ENCODE measurements at regions not wholly inside any gene's neighbourhood (a gene's known extent, or its start where the extent isn't known, plus 50 kb on each side); places are given as distances from the start of the nearest gene placed in this dataset.

- Histone ChIP-seq H4K20me1 (ENCODE audit: insufficient read depth, low read length) (no peaks in the 10 kb centered on the region), H3K36me3 (ENCODE audit: insufficient read depth, low read length) (no peaks in the 10 kb centered on the region), H3K4me2 (ENCODE audit: low read length) (no peak overlapping the region), H3K9me2 (ENCODE audit: insufficient read depth, low read length) (no peaks in the 10 kb centered on the region), H3K79me2 (ENCODE audit: insufficient read depth, low read depth, low read length) (no peaks in the 10 kb centered on the region), H2AFZ (ENCODE audit: low read length) (no peak overlapping the region), H3K4me1 (ENCODE audit: insufficient read depth, low read length, poor library complexity, severe bottlenecking) (no peaks in the 10 kb centered on the region), H3K27ac (ENCODE audit: low read depth, low read length, poor library complexity, severe bottlenecking) (no peak overlapping the region), H3K4me3 (ENCODE audit: low read depth, low read length, poor library complexity, severe bottlenecking) (no peak overlapping the region), H3K9me3 (ENCODE audit: low read length) (no peaks in the 10 kb centered on the region)
- ChIA-PET POLR2A (interaction anchor here (1.5 to 1.6 kb wide), 2 partner anchors 10 to 16 kb away, joined by 3 to 5 read pairs; no protein-coding TSS in a partner anchor), CTCF (ENCODE audit: unreplicated experiment) (no interaction called here)
- intact Hi-C loops (cut with micrococcal nuclease; ENCODE audit: unreplicated experiment), result no loop called here
- TF ChIP-seq EZH2phosphoT487 (IDR thresholded peaks at IDR 0.05; ENCODE audit: borderline replicate concordance, low read depth, low read length) (no peak), CTCF (conservative IDR thresholded peaks at IDR 0.05; ENCODE audit: low read length) (no peak)
- BruUV-seq (replicated peaks), result no TSS peak
- DNase-seq (ENCODE audit: low spot score), result no peak
Observed at GRCh38 chr15:62874064-62874463, 168.5 kb upstream of the TPM1 start.

- Histone ChIP-seq H3K9me3 (ENCODE audit: low read length) (no peaks in the 10 kb centered on the region), H4K20me1 (ENCODE audit: insufficient read depth, low read length) (no peaks in the 10 kb centered on the region), H3K9me2 (ENCODE audit: insufficient read depth, low read length) (no peaks in the 10 kb centered on the region), H2AFZ (ENCODE audit: low read length) (no peak overlapping the region), H3K79me2 (ENCODE audit: insufficient read depth, low read depth, low read length) (no peaks in the 10 kb centered on the region), H3K4me2 (ENCODE audit: low read length) (no peak overlapping the region), H3K36me3 (ENCODE audit: insufficient read depth, low read length) (no peaks in the 10 kb centered on the region), H3K4me3 (ENCODE audit: low read depth, low read length, poor library complexity, severe bottlenecking) (no peak overlapping the region), H3K4me1 (ENCODE audit: insufficient read depth, low read length, poor library complexity, severe bottlenecking) (no peaks in the 10 kb centered on the region), H3K27ac (ENCODE audit: low read depth, low read length, poor library complexity, severe bottlenecking) (no peak overlapping the region)
- intact Hi-C loops (cut with micrococcal nuclease; ENCODE audit: unreplicated experiment), result no loop called here
- no TSS peak for BruUV-seq (replicated peaks)
- ChIA-PET POLR2A (interaction anchor here (0.6 to 1.6 kb wide), 3 partner anchors 9 to 700 kb away, joined by 3 to 5 read pairs (median 4); no protein-coding TSS in a partner anchor), CTCF (ENCODE audit: unreplicated experiment) (no interaction called here)
- no peak for DNase-seq (ENCODE audit: low spot score)
- TF ChIP-seq CTCF (conservative IDR thresholded peaks at IDR 0.05; ENCODE audit: low read length) (no peak), EZH2phosphoT487 (IDR thresholded peaks at IDR 0.05; ENCODE audit: borderline replicate concordance, low read depth, low read length) (no peak)
Observed at GRCh38 chr15:62874959-62875625, 167.5 kb upstream of the TPM1 start.

GRCh38 chr15:62875626-62876021, 166.9 kb upstream of the TPM1 start:
- intact Hi-C loops (cut with micrococcal nuclease; ENCODE audit: unreplicated experiment), result no loop called here
- no peak for DNase-seq (ENCODE audit: low spot score)
- no peaks in the 10 kb centered on the region for H3K9me3 ChIP-seq (ENCODE audit: low read length)
- CTCF ChIA-PET (ENCODE audit: unreplicated experiment), result no interaction called here
- TF ChIP-seq EZH2phosphoT487 (IDR thresholded peaks at IDR 0.05; ENCODE audit: borderline replicate concordance, low read depth, low read length) (no peak), CTCF (conservative IDR thresholded peaks at IDR 0.05; ENCODE audit: low read length) (no peak)
- no peaks in the 10 kb centered on the region for H3K9me2 ChIP-seq (ENCODE audit: insufficient read depth, low read length)
- no peaks in the 10 kb centered on the region for H3K4me1 ChIP-seq (ENCODE audit: insufficient read depth, low read length, poor library complexity, severe bottlenecking)
- H3K27ac ChIP-seq (ENCODE audit: low read depth, low read length, poor library complexity, severe bottlenecking), result no peak overlapping the region
- no peaks in the 10 kb centered on the region for H3K36me3 ChIP-seq (ENCODE audit: insufficient read depth, low read length)
- H4K20me1 ChIP-seq (ENCODE audit: insufficient read depth, low read length), result no peaks in the 10 kb centered on the region
- H3K4me2 ChIP-seq (ENCODE audit: low read length), result no peak overlapping the region
- POLR2A ChIA-PET, result interaction anchor here (0.6 to 1.6 kb wide), 3 partner anchors 9 to 699 kb away, joined by 3 to 5 read pairs (median 4); no protein-coding TSS in a partner anchor
- H3K4me3 ChIP-seq (ENCODE audit: low read depth, low read length, poor library complexity, severe bottlenecking), result no peak overlapping the region
- H3K79me2 ChIP-seq (ENCODE audit: insufficient read depth, low read depth, low read length), result no peaks in the 10 kb centered on the region
- no TSS peak for BruUV-seq (replicated peaks)
- H2AFZ ChIP-seq (ENCODE audit: low read length), result no peak overlapping the region
